Neural progenitor cell (in vitro differentiated cells): ENCODE measurements at regions not wholly inside any gene's neighbourhood (a gene's known extent, or its start where the extent isn't known, plus 50 kb on each side); places are given as distances from the start of the nearest gene placed in this dataset.

Experiments
- EZH2 ChIP-seq: fragments of 200-600 bp; sonication (generic); IDR thresholded peaks from 2 replicates; pipeline ENCODE4 v1.6.1; 2017; ENCODE audit warnings: antibody characterized with exemption, mild to moderate bottlenecking, moderate library complexity
- EZH2phosphoT487 ChIP-seq: fragments of 200-600 bp; sonication (generic); IDR thresholded peaks from 2 replicates; pipeline ENCODE4 v1.6.1; 2017; ENCODE audit warnings: antibody characterized with exemption
- TF ChIP-seq, protein P1 (sequence below): fragments of 200-600 bp; sonication (generic); IDR thresholded peaks from 2 replicates; pipeline ENCODE4 v1.5.1; 2017; ENCODE audit warnings: antibody characterized with exemption, mild to moderate bottlenecking

GRCh38 chr1:79232818-79233217 is 226.3 kb upstream of the ADGRL4 start:
- no peak for TF ChIP-seq EZH2phosphoT487
- TF ChIP-seq, protein P1, sequence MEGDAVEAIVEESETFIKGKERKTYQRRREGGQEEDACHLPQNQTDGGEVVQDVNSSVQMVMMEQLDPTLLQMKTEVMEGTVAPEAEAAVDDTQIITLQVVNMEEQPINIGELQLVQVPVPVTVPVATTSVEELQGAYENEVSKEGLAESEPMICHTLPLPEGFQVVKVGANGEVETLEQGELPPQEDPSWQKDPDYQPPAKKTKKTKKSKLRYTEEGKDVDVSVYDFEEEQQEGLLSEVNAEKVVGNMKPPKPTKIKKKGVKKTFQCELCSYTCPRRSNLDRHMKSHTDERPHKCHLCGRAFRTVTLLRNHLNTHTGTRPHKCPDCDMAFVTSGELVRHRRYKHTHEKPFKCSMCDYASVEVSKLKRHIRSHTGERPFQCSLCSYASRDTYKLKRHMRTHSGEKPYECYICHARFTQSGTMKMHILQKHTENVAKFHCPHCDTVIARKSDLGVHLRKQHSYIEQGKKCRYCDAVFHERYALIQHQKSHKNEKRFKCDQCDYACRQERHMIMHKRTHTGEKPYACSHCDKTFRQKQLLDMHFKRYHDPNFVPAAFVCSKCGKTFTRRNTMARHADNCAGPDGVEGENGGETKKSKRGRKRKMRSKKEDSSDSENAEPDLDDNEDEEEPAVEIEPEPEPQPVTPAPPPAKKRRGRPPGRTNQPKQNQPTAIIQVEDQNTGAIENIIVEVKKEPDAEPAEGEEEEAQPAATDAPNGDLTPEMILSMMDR, result no peak
- no peak for TF ChIP-seq EZH2
